COLO668 (cell line): ENCODE measurements at regions not wholly inside any gene's neighbourhood (a gene's known extent, or its start where the extent isn't known, plus 50 kb on each side); places are given as distances from the start of the nearest gene placed in this dataset.

ENCODE experiments used
- DNase-seq: peaks from one replicate; lab custom pipeline; 2025; ENCODE audit not compliant: unreplicated experiment; lab: John Stamatoyannopoulos, UW

DNA sequence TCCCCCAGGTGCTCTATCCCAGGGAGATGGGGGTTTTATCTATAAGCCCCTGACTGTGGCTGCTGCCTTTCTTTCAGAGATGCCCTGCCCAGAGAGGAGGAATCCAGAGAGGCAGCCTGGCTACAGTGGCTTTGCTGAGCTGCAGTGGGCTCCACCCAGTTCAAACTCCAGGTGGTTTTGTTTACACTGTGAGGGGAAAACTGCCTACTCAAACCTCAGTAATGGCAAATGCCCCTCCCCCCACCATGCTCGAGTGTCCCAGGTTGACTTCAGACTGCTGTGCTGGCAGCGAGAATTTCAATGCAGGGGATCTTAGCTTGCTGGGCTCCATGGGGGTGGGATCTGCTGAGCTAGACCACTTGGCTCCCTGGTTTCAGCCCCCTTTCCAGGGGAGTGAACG lies 419.6 kb upstream of the CASK start:
- peak; percentile 63 for DNase-seq
